Daoy (cell line): ENCODE measurements at regions not wholly inside any gene's neighbourhood (a gene's known extent, or its start where the extent isn't known, plus 50 kb on each side); places are given as distances from the start of the nearest gene placed in this dataset.

ENCODE experiments used
- DNase-seq: peaks from one replicate; pipeline ENCODE4 v3.0.0-alpha.2; 2015; ENCODE audit warnings: low read depth

GRCh38 chr9:117860849-117861248 is 156.6 kb downstream of the TLR4 start:
- no peak for DNase-seq

- no peak for DNase-seq
Measured at GRCh38 chr9:117864385-117865057, 160.3 kb downstream of the TLR4 start.

- DNase-seq: no peak
Measured at GRCh38 chr9:117868594-117868993, 164.4 kb downstream of the TLR4 start.

- no peak for DNase-seq
Measured at GRCh38 chr9:117869287-117869686, 165.1 kb downstream of the TLR4 start.

GRCh38 chr9:117869712-117870111 is 165.5 kb downstream of the TLR4 start:
- no peak for DNase-seq

- no peak for DNase-seq
Measured at GRCh38 chr9:117873664-117874063, 169.5 kb downstream of the TLR4 start.

- DNase-seq: no peak
Measured at GRCh38 chr9:117875886-117876285, 171.7 kb downstream of the TLR4 start.

- DNase-seq: no peak
Measured at GRCh38 chr9:117882171-117882570, 178.0 kb downstream of the TLR4 start.

GRCh38 chr9:117886616-117887015 is 182.4 kb downstream of the TLR4 start:
- DNase-seq: no peak

GRCh38 chr9:117887383-117887782 is 183.2 kb downstream of the TLR4 start:
- DNase-seq: no peak

GRCh38 chr9:117887941-117888340 is 183.7 kb downstream of the TLR4 start:
- DNase-seq: no peak

- no peak for DNase-seq
Measured at GRCh38 chr9:117903453-117903852, 199.2 kb downstream of the TLR4 start.

GRCh38 chr9:117906763-117907162 is 202.6 kb downstream of the TLR4 start:
- no peak for DNase-seq

GRCh38 chr9:117907420-117907819 is 203.2 kb downstream of the TLR4 start:
- DNase-seq: no peak

- no peak for DNase-seq
Measured at GRCh38 chr9:117916291-117916690, 212.1 kb downstream of the TLR4 start.

- DNase-seq: no peak
Measured at GRCh38 chr9:117917873-117918272, 213.7 kb downstream of the TLR4 start.

GRCh38 chr9:117919538-117919937 is 215.3 kb downstream of the TLR4 start:
- no peak for DNase-seq

- DNase-seq: no peak
Measured at GRCh38 chr9:117926031-117926658, 221.9 kb downstream of the TLR4 start.

- DNase-seq: no peak
Measured at GRCh38 chr9:117927354-117927753, 223.2 kb downstream of the TLR4 start.

GRCh38 chr9:117929868-117930267 is 225.7 kb downstream of the TLR4 start:
- DNase-seq: no peak

GRCh38 chr9:117932585-117932984 is 228.4 kb downstream of the TLR4 start:
- DNase-seq: no peak

- no peak for DNase-seq
Measured at GRCh38 chr9:117936185-117937130, 232.3 kb downstream of the TLR4 start.

- no peak for DNase-seq
Measured at GRCh38 chr9:117938086-117938485, 233.9 kb downstream of the TLR4 start.
